ENCODE measurements at regions not wholly inside any gene's neighbourhood (a gene's known extent, or its start where the extent isn't known, plus 50 kb on each side); places are given as distances from the start of the nearest gene placed in this dataset.

GRCh38 chr7:84847790-84848189 lies 339.1 kb downstream of the SEMA3D start:
- Histone ChIP-seq H3K27ac (no peak overlapping the region), H3K9me3 (no peaks in the 10 kb centered on the region), H3K4me1 (no peaks in the 10 kb centered on the region), H3K27me3 (no peaks in the 10 kb centered on the region), H3K4me3 (replicated peaks in 1 of 3) (no peak overlapping the region), H3K36me3 (no peaks in the 10 kb centered on the region)
- intact Hi-C loops (cut with DNase I): no loop called here
- TF ChIP-seq POLR2A (IDR thresholded peaks at IDR 0.05) (no peak), CTCF (IDR thresholded peaks at IDR 0.05) (no peak)
- WGBS, 2 donors: 76 to 77% methylated on average over 3 of the region's 3 CpGs
- no peak for DNase-seq

GRCh38 chr7:84847038-84847437 lies 339.8 kb downstream of the SEMA3D start:
- intact Hi-C loops (cut with DNase I): no loop called here
- Histone ChIP-seq H3K9me3 (no peaks in the 10 kb centered on the region), H3K4me3 (replicated peaks in 1 of 3) (no peak overlapping the region), H3K36me3 (no peaks in the 10 kb centered on the region), H3K4me1 (no peaks in the 10 kb centered on the region), H3K27ac (no peak overlapping the region), H3K27me3 (no peaks in the 10 kb centered on the region)
- no peak for DNase-seq
- TF ChIP-seq POLR2A (IDR thresholded peaks at IDR 0.05) (no peak), CTCF (IDR thresholded peaks at IDR 0.05) (no peak)
- WGBS, 2 donors: 85 to 86% methylated on average over 1 of the region's 1 CpG

- Histone ChIP-seq H3K4me1 (no peaks in the 10 kb centered on the region), H3K36me3 (no peaks in the 10 kb centered on the region), H3K9me3 (no peaks in the 10 kb centered on the region), H3K4me3 (replicated peaks in 1 of 3) (no peak overlapping the region), H3K27ac (no peak overlapping the region), H3K27me3 (no peaks in the 10 kb centered on the region)
- DNase-seq: no peak
- 88 to 90% methylated on average over 3 of the region's 3 CpGs for WGBS, 2 donors
- no peak for TF ChIP-seq CTCF (IDR thresholded peaks at IDR 0.05)
- intact Hi-C loops (cut with DNase I): no loop called here
These were observed 340.9 kb downstream of the SEMA3D start for GRCh38 chr7:84845971-84846370.

GRCh38 chr7:84844771-84845170 lies 342.1 kb downstream of the SEMA3D start:
- no peak for DNase-seq
- intact Hi-C loops (cut with DNase I): no loop called here
- H3K4me1 ChIP-seq: no peaks in the 10 kb centered on the region
- H3K27me3 ChIP-seq: no peaks in the 10 kb centered on the region
- no peak for TF ChIP-seq CTCF (IDR thresholded peaks at IDR 0.05)
- no peak for TF ChIP-seq POLR2A (IDR thresholded peaks at IDR 0.05)
- no peaks in the 10 kb centered on the region for H3K36me3 ChIP-seq
- H3K4me3 ChIP-seq (replicated peaks in 1 of 3): no peak overlapping the region
- WGBS, 2 donors: 86 to 87% methylated on average over 1 of the region's 1 CpG
- no peaks in the 10 kb centered on the region for H3K9me3 ChIP-seq
- no peak overlapping the region for H3K27ac ChIP-seq

- no peak for DNase-seq
- H3K36me3 ChIP-seq: no peaks in the 10 kb centered on the region
- intact Hi-C loops (cut with DNase I): no loop called here
- H3K27ac ChIP-seq: no peak overlapping the region
- H3K4me1 ChIP-seq: no peaks in the 10 kb centered on the region
- 82 to 89% methylated on average over 3 of the region's 3 CpGs for WGBS, 2 donors
- TF ChIP-seq CTCF (IDR thresholded peaks at IDR 0.05): no peak
- TF ChIP-seq POLR2A (IDR thresholded peaks at IDR 0.05): no peak
- no peak overlapping the region for H3K4me3 ChIP-seq (replicated peaks in 1 of 3)
- no peaks in the 10 kb centered on the region for H3K27me3 ChIP-seq
- no peaks in the 10 kb centered on the region for H3K9me3 ChIP-seq
These were observed 345.0 kb downstream of the SEMA3D start for GRCh38 chr7:84841809-84842208.

Data from thyroid gland (tissue), 4 donors.